HG03039 (cell line): ENCODE measurements at regions not wholly inside any gene's neighbourhood (a gene's known extent, or its start where the extent isn't known, plus 50 kb on each side); places are given as distances from the start of the nearest gene placed in this dataset.

Source experiments
- ATAC-seq: cut with Tn5 transposase; IDR thresholded peaks from one replicate; pipeline ENCODE4 v1.9.1; 2021; ENCODE audit warnings: mild to moderate bottlenecking, moderate library complexity; ENCODE audit not compliant: unreplicated experiment

DNA sequence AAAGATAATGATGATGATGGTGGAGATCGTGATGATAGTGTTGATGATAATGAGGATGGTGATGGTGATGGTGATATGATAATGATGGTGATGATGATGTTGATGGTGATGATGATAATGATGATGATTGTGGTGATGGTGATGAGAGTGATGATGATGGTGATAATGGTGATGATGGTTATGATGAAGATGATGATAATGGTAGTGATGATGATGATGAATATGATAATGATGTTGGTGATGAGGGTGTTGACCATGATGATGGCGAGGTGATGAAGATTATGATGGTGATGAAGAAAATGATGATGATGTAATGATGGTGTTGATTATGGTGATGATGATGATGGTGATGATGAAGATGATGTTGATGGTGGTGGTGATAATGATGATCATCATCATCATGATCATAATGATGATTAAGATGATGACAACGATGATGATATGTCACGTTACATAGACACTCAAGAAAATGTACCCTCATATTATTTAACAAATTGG, 1106.4 kb downstream of the NLGN4X start:
- no peak for ATAC-seq

DNA sequence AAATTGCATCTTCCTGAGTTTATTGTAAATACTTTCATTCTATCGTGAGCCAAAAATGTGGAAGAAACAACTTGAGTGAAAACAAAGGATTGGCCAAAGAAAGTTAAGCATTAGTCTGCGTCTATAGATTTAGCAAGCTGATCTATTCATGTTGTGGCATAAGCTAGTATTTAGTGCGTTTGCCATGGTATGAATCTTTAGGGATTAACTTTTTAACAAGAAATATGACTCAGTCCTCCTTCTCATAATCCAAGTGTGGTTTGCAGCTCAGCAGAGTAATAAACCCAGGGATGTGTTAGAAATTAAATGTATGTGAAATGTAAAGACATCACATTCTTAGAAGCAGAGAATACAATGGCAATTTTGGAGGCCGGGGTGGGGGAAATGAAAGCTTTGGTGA, 1110.9 kb downstream of the NLGN4X start:
- no peak for ATAC-seq

DNA sequence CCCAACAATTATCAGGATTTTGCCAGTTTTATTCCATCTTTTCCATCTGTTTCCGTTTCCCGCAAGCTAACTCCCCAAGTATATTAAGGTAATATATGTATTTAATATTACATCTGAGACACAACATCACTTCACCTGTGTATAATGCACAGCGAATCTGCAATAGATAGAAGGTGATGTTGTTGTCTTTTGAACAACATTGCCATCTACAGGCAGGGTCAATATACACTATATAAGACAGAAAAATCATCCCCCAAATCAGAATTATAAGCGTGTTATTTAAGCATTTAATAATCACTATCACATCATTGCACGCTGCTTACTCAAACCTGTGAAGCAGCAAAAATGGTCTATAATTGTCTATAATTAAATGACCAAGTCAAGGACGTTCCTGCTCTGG, 1115.5 kb downstream of the NLGN4X start:
- no peak for ATAC-seq

DNA sequence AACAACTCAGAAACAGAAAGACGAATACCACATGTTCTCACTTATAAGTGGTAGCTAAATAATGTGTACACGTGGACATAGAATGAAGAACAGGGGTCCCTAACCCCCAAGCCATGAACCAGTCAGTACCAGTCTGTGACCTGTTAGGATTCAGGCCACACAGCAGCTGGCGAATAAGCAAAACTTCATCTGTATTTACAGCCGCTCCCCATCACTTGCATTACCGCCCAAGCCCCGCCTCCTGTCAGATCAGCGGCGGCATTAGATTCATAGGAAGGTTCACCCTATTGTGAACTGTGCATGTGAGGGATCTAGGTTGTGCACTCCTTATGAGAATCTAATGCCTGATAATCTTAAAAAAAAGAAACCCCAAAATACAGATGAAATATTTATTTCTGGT, 1128.7 kb downstream of the NLGN4X start:
- ATAC-seq, result no peak

DNA sequence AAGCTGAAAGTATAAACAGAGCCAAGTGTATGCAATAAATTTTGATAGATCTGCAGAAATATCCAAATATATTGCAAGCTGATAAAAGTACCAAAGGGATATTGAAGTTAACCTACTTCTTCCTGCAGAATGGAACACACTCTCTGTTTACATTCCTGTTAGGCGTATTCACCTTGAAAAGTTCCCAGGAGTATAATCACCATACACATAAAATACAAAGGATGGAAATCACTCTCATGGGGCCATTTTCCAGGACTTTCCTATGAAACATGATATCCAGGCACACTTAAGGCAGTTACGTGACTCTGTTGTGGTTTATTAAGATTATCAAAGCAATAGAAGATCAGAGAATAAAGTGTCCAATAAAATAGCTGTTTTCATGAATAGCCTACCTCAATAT, 1142.3 kb downstream of the NLGN4X start:
- ATAC-seq, result no peak

DNA sequence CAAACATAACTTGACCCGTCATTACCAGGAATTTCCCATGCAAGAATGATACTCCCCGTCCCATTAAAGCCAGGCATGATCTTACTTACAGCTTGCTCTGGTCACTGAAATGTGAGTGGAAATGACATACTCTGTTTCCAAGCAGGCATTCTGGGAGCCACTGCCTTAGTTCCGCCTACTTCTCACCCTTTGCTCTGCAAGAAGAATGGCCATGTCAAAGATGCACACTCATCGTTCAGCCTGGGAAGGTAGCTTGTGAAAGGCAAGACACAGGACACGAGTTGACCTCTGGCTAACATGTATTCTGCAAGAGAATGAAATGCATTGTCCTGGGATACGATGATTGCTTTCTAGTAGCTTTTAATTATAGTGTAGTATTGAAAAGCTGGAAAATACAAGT, 1144.4 kb downstream of the NLGN4X start:
- ATAC-seq, result no peak

DNA sequence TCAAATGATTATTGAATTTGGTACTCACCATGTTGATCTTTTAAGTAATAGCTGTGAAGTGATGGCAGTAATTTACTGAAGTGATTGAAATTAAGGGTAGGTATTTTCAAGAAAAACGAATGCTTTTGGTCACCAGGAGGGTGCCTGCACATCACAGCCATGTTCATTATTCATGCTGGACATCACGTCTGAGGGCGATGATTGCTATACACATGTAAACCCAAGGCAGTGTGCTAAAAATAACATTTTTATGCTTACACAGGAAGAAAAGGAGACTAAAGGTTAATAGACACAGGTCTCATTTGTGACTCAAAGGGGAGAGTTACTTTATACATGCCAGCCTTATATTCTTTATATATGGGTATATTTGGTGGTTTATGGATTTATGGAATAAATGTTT, 1146.0 kb downstream of the NLGN4X start:
- no peak for ATAC-seq

DNA sequence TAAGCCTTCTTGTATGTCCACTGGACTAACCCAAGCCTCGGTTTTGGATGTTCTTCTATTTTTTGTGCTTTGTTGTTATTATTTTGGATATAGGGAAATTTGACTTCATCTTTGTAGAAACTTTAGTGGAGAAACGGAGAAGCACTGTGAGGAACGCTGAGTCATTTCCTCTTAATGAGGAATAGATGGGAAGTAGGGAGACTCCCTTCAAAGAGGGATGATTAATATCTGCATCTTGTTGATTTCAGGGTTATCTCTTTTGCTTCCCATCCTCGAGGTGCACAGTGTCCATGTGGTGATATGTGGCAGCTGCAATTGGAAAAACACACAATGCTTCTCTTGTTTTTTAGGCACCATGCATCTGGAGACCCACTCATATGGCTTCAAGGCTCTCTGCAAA, 1147.9 kb downstream of the NLGN4X start:
- no peak for ATAC-seq

DNA sequence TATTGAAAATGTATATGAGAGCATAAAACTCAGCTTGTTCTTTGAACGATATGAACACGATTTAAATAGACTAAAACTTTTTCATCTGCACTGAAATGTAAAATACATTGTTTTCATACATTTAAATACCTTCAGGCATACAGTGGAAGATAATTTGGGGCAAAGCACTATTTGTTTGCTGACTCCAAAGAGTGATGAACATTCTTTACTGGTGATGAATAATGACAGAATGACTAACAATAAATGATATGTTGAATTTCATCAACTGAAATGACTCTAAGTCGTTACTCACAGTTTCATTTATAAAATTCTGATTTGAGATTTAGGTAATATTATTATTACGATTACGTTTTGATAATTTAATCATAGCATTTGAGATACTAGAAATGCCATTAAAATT, 1160.1 kb downstream of the NLGN4X start:
- ATAC-seq, result no peak

DNA sequence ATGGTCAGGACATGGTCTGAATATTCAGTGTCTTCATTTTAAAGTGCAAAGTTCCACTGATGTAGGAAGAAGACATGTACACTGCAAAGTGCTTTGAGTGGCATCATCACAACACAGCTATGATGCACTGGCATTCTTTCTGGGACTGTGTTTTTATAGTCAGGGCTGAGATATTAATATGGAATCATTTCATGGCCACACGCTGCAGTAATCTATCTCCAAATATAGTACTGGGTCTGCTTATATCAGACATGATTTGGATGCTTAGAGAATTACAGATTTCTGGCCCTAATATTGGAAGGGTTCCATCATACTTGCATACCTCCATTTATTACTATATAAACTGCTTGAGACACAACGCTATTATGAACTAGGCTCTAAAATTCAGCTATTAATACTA, 1170.9 kb downstream of the NLGN4X start:
- ATAC-seq, result no peak

DNA sequence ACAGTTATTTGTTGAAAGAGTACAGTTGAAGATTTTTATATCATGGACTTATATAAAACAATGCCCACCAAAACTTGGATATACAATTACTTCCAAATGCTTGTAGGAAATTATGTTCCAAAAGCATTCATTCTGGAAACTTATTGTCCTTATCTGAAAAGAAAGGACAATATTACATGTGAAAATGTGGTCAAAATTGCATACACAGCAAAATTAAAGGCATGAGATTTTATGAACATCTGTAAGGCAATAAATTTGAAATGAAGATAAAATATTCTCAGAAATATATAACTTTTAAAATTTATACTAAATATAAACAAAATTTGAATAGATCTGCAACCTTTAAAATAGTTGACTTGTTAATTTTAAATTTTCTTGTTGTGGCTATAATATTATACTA, 1173.8 kb downstream of the NLGN4X start:
- no peak for ATAC-seq

DNA sequence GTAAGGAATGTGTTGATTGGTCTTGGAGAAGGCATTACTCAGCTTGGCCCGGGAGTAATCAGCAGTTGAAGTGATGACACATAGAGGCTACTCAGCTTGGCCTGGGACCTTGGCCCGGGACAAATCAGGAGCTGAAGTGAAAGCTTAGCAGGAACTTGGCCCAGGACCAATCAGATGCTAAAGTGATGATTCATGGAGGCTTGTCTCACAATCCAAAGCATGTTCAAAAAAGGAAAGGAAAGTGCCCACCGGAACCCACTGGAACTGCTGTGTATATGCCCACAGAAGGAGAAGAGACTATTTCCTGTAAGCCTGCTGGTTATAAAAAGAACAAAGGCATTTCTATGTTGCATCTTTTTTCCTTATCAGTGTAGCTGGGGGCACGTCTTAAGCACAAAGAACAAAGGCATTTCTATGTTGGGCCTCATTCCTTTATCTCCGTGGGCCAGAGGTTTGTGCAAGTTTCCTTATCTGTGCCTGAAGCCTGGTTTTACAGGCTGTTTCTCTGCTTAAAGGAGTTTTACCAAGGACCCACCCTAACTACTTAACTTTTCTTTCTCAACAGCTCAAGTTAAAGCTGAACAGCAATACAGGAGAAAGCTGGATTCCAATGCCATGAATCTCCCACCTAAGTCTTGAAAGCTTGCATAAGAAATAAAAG, 1176.7 kb downstream of the NLGN4X start:
- no peak for ATAC-seq

DNA sequence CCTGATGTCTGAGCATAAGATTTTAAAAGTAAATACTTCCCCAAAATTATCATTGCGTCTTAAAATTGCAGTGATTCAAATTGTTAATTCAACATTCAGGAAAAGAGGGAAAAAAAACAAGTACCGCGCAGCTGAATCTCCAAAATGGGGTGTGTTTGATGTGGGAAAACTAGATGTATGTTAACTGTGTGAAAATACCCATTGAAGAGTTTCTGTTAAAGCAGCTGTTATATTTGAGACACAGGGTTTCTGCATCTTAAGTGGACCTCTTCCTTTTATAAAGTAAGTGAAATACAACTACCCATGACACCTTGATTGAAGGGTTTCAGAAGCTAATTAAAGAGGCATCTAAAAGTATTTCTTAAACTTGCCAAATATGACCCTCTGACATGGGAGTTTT, 1186.1 kb downstream of the NLGN4X start:
- no peak for ATAC-seq

DNA sequence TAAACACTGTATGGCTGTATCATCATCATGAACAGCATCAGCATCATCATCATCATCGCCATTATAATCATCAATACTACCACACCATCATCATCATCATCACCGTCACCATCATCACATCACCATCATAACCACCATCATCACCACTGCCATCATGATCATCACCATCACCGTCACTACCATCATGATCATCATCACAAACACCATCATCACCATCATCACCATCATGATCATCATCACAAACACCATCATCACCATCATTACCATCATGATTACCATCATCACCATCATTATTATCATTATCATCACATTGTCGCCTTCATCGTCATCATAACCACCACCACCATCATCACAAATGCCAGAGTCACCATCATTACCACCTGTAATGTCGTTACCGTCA, 1196.9 kb downstream of the NLGN4X start:
- ATAC-seq, result no peak

DNA sequence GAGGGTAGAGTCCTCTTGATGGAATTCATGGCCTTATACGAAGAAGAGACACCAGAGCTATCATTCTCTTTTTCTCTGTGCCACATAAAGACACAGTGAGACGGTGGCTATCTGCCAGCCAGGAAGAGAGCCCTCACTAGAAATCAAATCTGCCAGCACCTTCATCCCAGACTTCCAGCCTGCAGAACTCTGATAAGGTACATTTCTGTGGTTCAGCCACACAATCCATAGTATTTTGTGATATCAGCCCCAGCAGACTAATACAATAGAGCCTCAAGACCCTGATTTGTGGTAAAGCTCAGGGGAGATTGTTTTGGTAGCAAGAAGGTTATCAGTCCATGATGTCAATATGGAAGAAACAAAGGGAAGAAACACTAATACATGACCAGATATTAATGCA, 1213.2 kb downstream of the NLGN4X start:
- ATAC-seq, result no peak

DNA sequence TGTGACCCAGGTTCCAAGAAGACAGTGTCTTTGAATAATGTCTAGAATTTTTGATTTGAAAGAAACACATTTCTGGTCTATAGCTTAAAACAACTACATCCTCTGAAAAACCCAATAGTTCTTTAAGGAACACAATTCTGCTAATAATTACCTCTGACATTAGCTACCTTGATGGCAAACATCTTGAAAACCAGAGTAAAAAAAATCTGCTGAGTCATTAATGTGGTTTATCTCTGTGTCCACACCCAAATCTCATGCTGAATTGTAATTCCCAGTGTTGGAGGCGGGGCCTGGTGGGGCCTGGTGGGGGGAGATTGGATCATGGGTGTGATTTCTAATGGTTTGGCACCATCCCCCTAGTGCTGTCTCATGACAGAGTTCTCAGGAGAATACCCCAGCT, 1233.8 kb downstream of the NLGN4X start:
- ATAC-seq, result no peak

DNA sequence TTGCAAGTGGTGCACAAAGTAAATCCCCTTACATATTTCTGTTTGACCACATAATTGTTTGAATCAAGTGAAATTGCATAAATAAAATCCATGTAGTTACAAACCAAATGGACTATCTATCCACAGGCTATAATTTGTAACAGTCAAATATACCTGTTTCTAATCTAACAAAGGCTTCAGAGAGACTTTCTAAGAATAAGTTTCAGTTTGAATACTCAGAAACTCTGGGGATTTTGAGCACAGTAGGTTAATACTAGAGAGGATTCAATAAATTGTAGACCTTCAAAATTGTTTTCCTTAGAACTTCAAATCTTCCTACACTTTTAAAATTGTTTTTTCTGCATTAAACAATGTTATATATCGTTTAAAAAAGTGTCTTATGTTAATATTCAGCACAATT, 1250.1 kb downstream of the NLGN4X start:
- no peak for ATAC-seq

DNA sequence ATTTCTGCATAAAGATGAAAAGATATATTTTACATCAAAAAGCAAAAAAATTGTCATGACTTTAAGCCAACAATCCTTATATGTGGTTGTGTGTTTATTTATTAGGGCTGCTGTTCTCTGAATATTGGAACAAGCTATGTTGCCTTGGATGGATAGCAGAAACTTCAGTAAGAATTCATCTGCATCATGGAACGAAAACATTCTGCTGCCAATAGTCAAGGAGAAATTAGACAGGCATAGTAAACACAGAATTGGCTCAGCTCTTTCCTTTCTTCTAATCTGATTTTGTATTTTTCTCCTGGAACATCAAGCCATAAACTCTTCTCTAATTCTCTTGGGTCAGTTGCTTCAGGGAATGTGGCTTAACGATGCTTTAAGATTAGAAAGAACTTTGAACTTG, 1257.0 kb downstream of the NLGN4X start:
- ATAC-seq, result no peak

DNA sequence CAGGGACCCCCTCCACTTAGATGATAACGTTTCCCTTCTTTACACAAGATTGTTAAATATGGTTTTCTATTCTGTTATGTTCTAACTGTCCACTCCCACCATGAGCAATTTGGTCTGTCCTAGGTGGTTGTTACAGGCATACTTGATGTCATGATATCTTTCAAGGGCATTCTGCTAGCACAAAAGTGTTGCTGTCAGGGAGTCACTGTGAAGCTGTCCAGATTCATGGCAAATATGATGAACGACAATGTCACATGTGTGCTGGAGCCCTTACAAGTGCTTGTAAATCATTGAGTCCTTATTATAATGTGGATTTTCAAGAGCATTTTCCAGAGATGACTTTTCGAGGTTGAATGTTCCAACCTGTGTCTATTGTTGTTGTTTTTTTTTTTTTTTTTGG, 1250.7 kb upstream of the PRKX start:
- ATAC-seq, result no peak

DNA sequence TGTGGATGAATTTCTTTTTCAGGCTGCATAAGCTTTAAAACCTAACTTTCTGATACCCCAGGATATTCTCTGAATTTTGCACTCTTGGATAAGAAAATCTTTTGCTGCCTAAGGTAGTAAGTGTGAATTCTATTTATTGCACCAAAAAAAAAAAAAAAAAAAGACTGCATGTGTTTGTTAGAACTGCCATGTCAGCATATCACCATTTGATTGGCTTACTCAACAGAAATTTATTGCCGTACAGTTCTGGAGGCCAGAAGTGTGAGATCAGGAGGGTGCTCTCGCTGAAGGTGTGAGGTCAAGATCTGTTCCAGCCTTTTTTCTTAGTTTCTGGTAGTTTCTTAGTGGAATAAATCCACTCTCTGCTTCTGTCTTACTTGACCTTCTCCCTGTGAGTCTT, 1250.0 kb upstream of the PRKX start:
- ATAC-seq, result no peak

DNA sequence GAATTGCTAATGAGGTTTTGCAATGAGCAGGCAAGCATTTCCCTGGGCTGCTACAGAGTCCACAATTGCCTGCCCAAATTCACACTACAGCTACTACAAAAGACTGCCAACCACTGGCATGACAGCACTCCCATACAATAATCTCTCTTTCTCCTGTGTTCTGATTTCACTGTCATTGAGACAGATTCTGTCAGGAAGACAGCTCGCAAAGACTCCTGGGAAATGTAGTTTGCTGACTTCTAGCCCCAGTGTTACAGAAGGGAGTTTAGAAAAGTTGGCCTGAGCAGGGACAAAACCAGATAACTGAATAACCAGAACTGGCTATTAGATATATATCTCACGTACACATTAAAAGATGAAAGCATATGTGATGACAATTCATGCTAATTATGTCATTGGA, 1231.3 kb upstream of the PRKX start:
- no peak for ATAC-seq

DNA sequence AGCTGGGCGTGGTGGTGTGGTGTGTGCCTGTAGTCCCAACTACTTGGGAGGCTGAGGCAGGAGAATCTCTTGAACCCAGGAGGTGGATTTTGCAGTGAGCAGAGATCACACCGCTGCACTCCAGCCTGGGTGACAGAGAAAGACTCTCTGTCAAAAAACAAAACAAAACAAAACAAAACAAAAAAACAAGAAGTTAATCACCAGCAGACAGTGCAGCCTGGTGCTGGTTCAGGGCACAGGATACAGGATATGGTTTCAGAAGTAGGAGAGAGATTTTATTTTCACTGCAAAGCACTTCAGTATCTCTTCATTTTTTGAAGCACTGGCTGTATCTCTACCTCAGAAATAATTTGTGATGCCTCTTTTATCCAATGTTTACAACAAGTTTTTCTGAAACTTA, 1222.9 kb upstream of the PRKX start:
- ATAC-seq, result no peak

DNA sequence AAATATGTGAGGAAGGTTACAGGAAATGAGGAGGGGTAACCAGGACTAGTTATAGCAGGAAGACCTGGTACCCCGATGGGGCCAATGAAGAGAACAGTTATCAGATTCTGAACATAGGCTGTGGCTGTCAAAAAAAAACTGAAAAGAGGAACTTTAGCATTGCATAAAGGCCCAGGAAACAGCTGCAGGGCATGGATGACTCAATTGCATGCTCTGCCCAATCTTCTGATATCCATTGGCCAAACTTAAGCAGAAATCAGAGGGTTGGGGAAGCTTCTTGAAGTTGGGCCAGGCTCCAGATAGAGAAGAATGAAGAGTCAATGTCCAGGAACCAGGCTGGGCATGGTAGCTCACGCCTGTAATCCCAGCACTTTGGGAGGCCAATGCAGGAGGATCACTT, 1222.4 kb upstream of the PRKX start:
- peak; percentile 80 for ATAC-seq
